RWPE1 (cell line): ENCODE measurements at regions not wholly inside any gene's neighbourhood (a gene's known extent, or its start where the extent isn't known, plus 50 kb on each side); places are given as distances from the start of the nearest gene placed in this dataset.

Experiments used
- CTCF ChIA-PET: fragments of 350-600 bp; sonication (Branson Sonifier 250); formaldehyde crosslinking; extraction: SDS; loops from one replicate; lab custom pipeline; 2021; lab: Yijun Ruan, JAX
- POLR2A ChIA-PET: fragments of 400-600 bp; formaldehyde crosslinking; extraction: SDS; loops from one replicate; lab custom pipeline; 2020; ENCODE audit warnings: antibody characterized with exemption; ENCODE audit not compliant: low non-redundant PET; lab: Yijun Ruan, JAX
- DNase-seq: peaks from one replicate; pipeline ENCODE4 v3.0.0; 2012; ENCODE audit warnings: low spot score
- H3K27ac ChIP-seq: fragments of 450-650 bp; 2 replicates; pipeline ENCODE4 v1.5.1; 2017
- CTCF ChIP-seq: fragments of 450-650 bp; conservative IDR thresholded peaks from 2 replicates; pipeline ENCODE4 v1.5.1; 2017; ENCODE audit warnings: low read depth, mild to moderate bottlenecking

- ChIA-PET CTCF (interaction anchor here (0.7 kb wide), 1 partner anchor 11 kb away, joined by 3 read pairs; no protein-coding TSS in a partner anchor), POLR2A (no interaction called here)
Observed at GRCh38 chr5:2423634-2424033, 327.8 kb downstream of the IRX2 start.

DNA sequence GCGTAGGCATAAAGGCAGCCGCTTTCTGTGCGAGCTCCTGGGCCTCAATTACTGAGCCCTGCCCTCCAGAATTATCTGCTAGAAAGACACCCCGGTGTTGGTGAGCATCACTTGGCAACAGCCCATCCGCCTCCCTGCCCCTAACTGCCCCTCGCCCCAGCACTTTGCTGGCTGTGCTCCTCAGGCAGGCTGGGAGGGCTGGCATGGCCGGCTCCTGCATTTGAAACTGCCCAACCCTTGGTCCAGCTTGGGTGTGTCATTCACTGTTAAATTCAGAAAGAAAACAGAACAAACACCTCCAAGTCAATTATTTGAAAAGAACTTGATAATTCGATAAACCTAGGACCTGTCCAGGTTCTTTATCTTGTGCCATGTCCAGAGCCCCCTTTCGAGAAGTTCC is 334.2 kb downstream of the IRX2 start:
- no peak for TF ChIP-seq CTCF
- ChIA-PET POLR2A (no interaction called here), CTCF (interaction anchor here (0.6 kb wide), 1 partner anchor 1245 kb away, joined by 3 read pairs; no protein-coding TSS in a partner anchor)
- no peak overlapping the region for H3K27ac ChIP-seq
- no peak for DNase-seq

More at GRCh38 chr5:2423634-2424033, 327.8 kb downstream of the IRX2 start:
- no peak for DNase-seq
- no peak overlapping the region for H3K27ac ChIP-seq
- TF ChIP-seq CTCF = no peak

DNA sequence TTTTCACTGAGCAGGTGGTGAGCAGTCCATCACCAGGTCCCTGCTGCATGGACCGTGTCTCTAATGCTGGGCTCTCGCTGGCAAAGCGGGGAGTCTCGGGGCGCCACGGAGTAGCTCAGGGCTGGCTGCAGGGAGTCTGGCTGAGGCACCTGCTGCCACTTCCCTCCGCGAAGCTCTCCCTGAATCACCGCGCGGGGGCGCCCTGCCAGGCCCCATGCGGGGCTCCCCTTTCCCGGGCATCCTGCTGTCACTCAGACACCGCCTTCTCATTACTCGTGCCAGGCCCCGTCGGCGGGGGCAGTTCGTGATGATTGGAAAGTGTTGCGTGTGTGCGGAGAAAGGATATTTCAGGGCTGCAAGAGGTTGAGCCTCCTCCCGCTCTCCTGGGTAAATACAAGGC is 335.8 kb downstream of the IRX2 start:
- CTCF ChIA-PET = interaction anchor here (0.5 kb wide), 1 partner anchor 742 kb away, joined by 4 read pairs; no protein-coding TSS in a partner anchor
- POLR2A ChIA-PET = no interaction called here
- no peak for DNase-seq
- no peak for TF ChIP-seq CTCF
- H3K27ac ChIP-seq = no peak overlapping the region

DNA sequence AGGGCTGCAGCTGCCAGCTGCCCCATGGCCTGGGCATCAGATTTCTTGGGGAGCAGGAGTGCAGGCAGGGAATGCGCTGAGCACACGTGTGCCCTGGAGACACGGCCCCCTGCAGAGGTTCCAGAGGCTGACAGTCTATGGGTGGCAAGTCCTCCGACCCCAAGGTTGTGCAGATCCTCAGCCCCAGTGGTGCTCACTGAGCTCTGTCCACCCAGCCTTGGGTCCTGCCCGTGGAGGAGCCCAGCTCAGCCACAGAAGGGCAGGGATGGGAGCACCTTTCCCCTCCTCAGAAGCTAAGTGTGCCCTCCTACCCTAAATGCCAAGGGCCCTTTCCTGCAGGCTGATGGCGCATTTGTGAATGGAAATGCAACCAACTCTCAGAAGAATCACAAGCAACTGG is 341.0 kb downstream of the IRX2 start:
- CTCF ChIA-PET = no interaction called here
- no peak overlapping the region for H3K27ac ChIP-seq
- POLR2A ChIA-PET = no interaction called here
- DNase-seq = no peak
- no peak for TF ChIP-seq CTCF

GRCh38 chr5:2403296-2403695 is 348.2 kb downstream of the IRX2 start:
- TF ChIP-seq CTCF = no peak
- H3K27ac ChIP-seq = no peak overlapping the region
- DNase-seq = no peak
- ChIA-PET CTCF (no interaction called here), POLR2A (no interaction called here)

- CTCF ChIA-PET = no interaction called here
- POLR2A ChIA-PET = no interaction called here
- no peak for DNase-seq
- TF ChIP-seq CTCF = no peak
- no peak overlapping the region for H3K27ac ChIP-seq
Observed at GRCh38 chr5:2399804-2400203, 351.7 kb downstream of the IRX2 start.

- TF ChIP-seq CTCF = no peak
- no peak for DNase-seq
- ChIA-PET CTCF (no interaction called here), POLR2A (no interaction called here)
- H3K27ac ChIP-seq = no peak overlapping the region
Observed at GRCh38 chr5:2399096-2399495, 352.4 kb downstream of the IRX2 start.
